ENCODE measurements at regions not wholly inside any gene's neighbourhood (a gene's known extent, or its start where the extent isn't known, plus 50 kb on each side); places are given as distances from the start of the nearest gene placed in this dataset.

- no peak for TF ChIP-seq CTCF (IDR thresholded peaks at IDR 0.05; ENCODE audit: unreplicated experiment)
- Mint-ChIP-seq H3K4me3 (ENCODE audit: unreplicated experiment) (no peak overlapping the region), H3K36me3 (ENCODE audit: insufficient read depth, unreplicated experiment) (peaks cover 28% of the 10 kb centered on the region), H3K27ac (ENCODE audit: low read depth, unreplicated experiment) (no peak overlapping the region), H3K4me1 (ENCODE audit: insufficient read depth, unreplicated experiment) (peaks cover 12% of the 10 kb centered on the region), H3K9me3 (ENCODE audit: unreplicated experiment) (peaks cover 22% of the 10 kb centered on the region), H3K27me3 (ENCODE audit: insufficient read depth, unreplicated experiment) (no peaks in the 10 kb centered on the region)
- intact Hi-C loops (cut with micrococcal nuclease) = no loop called here
- POLR2A ChIA-PET = interaction anchor here (0.6 to 1.2 kb wide), 2 partner anchors 8 to 325 kb away, joined by 3 to 4 read pairs; no protein-coding TSS in a partner anchor
- CTCF ChIA-PET = interaction anchor here (0.6 kb wide), 1 partner anchor 199 kb away, joined by 3 read pairs; no protein-coding TSS in a partner anchor
- BruUV-seq (replicated peaks) = no TSS peak
- no peak for DNase-seq (ENCODE audit: unreplicated experiment)
Measured at GRCh38 chr14:71654810-71655209, 277.4 kb upstream of the RGS6 start.

- no peak overlapping the region for H3K27ac Mint-ChIP-seq (ENCODE audit: low read depth, unreplicated experiment)
- POLR2A ChIA-PET = interaction anchor here (0.6 to 1.0 kb wide), 2 partner anchors 29 to 53 kb away, joined by 3 to 7 read pairs; no protein-coding TSS in a partner anchor
- H3K4me3 Mint-ChIP-seq (ENCODE audit: unreplicated experiment) = no peak overlapping the region
- CTCF ChIA-PET = interaction anchor here (0.5 to 0.6 kb wide), 2 partner anchors 346 to 946 kb away, joined by 3 read pairs; no protein-coding TSS in a partner anchor
- no peak for DNase-seq (ENCODE audit: unreplicated experiment)
- H3K4me1 Mint-ChIP-seq (ENCODE audit: insufficient read depth, unreplicated experiment) = peaks cover 12% of the 10 kb centered on the region
- H3K36me3 Mint-ChIP-seq (ENCODE audit: insufficient read depth, unreplicated experiment) = peaks cover 12% of the 10 kb centered on the region
- no peaks in the 10 kb centered on the region for H3K27me3 Mint-ChIP-seq (ENCODE audit: insufficient read depth, unreplicated experiment)
- BruUV-seq (replicated peaks) = no TSS peak
- intact Hi-C loops (cut with micrococcal nuclease) = no loop called here
- peaks cover 4% of the 10 kb centered on the region for H3K9me3 Mint-ChIP-seq (ENCODE audit: unreplicated experiment)
- TF ChIP-seq CTCF (IDR thresholded peaks at IDR 0.05; ENCODE audit: unreplicated experiment) = no peak
Measured at GRCh38 chr14:71658261-71658860, 273.9 kb upstream of the RGS6 start.

GRCh38 chr14:71659159-71659558 lies 273.1 kb upstream of the RGS6 start:
- DNase-seq (ENCODE audit: unreplicated experiment) = no peak
- Mint-ChIP-seq H3K4me1 (ENCODE audit: insufficient read depth, unreplicated experiment) (peaks cover 12% of the 10 kb centered on the region), H3K4me3 (ENCODE audit: unreplicated experiment) (no peak overlapping the region), H3K9me3 (ENCODE audit: unreplicated experiment) (no peaks in the 10 kb centered on the region), H3K36me3 (ENCODE audit: insufficient read depth, unreplicated experiment) (peaks cover 12% of the 10 kb centered on the region), H3K27ac (ENCODE audit: low read depth, unreplicated experiment) (peak overlapping the region; percentile 54), H3K27me3 (ENCODE audit: insufficient read depth, unreplicated experiment) (no peaks in the 10 kb centered on the region)
- no TSS peak for BruUV-seq (replicated peaks)
- ChIA-PET POLR2A (no interaction called here), CTCF (interaction anchor here (0.6 kb wide), 1 partner anchor 30 kb away, joined by 3 read pairs; no protein-coding TSS in a partner anchor)
- intact Hi-C loops (cut with micrococcal nuclease) = no loop called here
- no peak for TF ChIP-seq CTCF (IDR thresholded peaks at IDR 0.05; ENCODE audit: unreplicated experiment)

GRCh38 chr14:71661441-71661840 lies 270.8 kb upstream of the RGS6 start:
- intact Hi-C loops (cut with micrococcal nuclease) = no loop called here
- Mint-ChIP-seq H3K9me3 (ENCODE audit: unreplicated experiment) (no peaks in the 10 kb centered on the region), H3K27me3 (ENCODE audit: insufficient read depth, unreplicated experiment) (no peaks in the 10 kb centered on the region), H3K4me3 (ENCODE audit: unreplicated experiment) (no peak overlapping the region), H3K27ac (ENCODE audit: low read depth, unreplicated experiment) (no peak overlapping the region), H3K36me3 (ENCODE audit: insufficient read depth, unreplicated experiment) (peaks cover 15% of the 10 kb centered on the region), H3K4me1 (ENCODE audit: insufficient read depth, unreplicated experiment) (peaks cover 23% of the 10 kb centered on the region)
- no peak for DNase-seq (ENCODE audit: unreplicated experiment)
- POLR2A ChIA-PET = interaction anchor here (0.7 to 1.6 kb wide), 2 partner anchors 12 kb away, joined by 6 to 7 read pairs; no protein-coding TSS in a partner anchor
- no TSS peak for BruUV-seq (replicated peaks)
- CTCF ChIA-PET = no interaction called here
- no peak for TF ChIP-seq CTCF (IDR thresholded peaks at IDR 0.05; ENCODE audit: unreplicated experiment)

All from MCF 10A (cell line).